ENCODE measurements at regions not wholly inside any gene's neighbourhood (a gene's known extent, or its start where the extent isn't known, plus 50 kb on each side); places are given as distances from the start of the nearest gene placed in this dataset.

DNA sequence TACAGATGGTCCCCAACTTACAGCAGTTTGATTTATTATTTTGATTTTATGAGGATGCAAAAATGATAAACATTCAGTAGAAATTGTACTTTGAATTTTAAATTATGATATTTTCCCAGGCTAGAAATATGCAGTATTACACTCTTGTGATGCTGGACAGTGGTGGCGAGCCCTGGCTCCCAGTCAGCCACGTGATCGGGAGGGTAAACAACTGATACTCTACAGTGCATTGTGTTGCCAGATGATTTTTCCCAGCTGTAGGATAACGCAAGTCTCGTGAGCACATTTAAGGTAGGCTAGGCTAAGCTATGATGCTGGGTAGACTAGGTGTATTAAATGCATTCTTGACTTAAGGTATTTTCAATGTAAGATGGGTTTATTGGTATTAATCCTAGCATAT is 865.2 kb downstream of the SORCS3 start:
- CTCF ChIA-PET: no interaction called here
- no TSS peak for BruUV-seq (replicated peaks)

DNA sequence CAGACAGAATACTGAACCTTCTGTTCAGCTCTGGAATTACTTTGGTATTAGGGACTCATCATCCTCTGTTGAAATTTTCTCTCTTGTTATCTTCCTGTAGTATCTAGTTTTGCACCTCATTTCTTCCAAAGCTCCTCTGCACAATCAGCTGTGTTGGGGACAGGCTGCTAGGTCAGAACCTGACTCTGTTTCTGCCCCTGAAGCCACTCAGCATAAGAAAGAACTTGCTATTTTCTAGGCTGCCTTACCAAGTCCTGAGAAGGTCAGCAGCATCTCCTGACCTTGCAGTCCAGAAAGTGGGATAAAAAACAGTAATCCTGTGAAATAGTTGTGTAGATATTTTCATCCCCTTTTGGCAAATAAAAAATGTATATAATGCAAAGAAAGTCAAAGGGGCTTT is 862.6 kb downstream of the SORCS3 start:
- H3K27me3 ChIP-seq (ENCODE audit: control insufficient read depth, insufficient read depth, low read length): no peaks in the 10 kb centered on the region
- no peak overlapping the region for H3K27ac ChIP-seq (ENCODE audit: low read length)
- BruUV-seq (replicated peaks): no TSS peak
- H3K4me3 ChIP-seq (ENCODE audit: low read depth in 2 of 2, low read length in 2 of 2): no peak overlapping the region
- in situ Hi-C loops (cut with HindIII; ENCODE audit: low pct_unique_long_range_greater_than_20kb, low sequenced_read_pairs): no loop called here
- TF ChIP-seq, protein P1, sequence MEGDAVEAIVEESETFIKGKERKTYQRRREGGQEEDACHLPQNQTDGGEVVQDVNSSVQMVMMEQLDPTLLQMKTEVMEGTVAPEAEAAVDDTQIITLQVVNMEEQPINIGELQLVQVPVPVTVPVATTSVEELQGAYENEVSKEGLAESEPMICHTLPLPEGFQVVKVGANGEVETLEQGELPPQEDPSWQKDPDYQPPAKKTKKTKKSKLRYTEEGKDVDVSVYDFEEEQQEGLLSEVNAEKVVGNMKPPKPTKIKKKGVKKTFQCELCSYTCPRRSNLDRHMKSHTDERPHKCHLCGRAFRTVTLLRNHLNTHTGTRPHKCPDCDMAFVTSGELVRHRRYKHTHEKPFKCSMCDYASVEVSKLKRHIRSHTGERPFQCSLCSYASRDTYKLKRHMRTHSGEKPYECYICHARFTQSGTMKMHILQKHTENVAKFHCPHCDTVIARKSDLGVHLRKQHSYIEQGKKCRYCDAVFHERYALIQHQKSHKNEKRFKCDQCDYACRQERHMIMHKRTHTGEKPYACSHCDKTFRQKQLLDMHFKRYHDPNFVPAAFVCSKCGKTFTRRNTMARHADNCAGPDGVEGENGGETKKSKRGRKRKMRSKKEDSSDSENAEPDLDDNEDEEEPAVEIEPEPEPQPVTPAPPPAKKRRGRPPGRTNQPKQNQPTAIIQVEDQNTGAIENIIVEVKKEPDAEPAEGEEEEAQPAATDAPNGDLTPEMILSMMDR (IDR thresholded peaks at IDR 0.05): no peak
- TF ChIP-seq POLR2AphosphoS5 (IDR thresholded peaks at IDR 0.05; ENCODE audit: low read depth, low read length): no peak
- TF ChIP-seq, protein P2, sequence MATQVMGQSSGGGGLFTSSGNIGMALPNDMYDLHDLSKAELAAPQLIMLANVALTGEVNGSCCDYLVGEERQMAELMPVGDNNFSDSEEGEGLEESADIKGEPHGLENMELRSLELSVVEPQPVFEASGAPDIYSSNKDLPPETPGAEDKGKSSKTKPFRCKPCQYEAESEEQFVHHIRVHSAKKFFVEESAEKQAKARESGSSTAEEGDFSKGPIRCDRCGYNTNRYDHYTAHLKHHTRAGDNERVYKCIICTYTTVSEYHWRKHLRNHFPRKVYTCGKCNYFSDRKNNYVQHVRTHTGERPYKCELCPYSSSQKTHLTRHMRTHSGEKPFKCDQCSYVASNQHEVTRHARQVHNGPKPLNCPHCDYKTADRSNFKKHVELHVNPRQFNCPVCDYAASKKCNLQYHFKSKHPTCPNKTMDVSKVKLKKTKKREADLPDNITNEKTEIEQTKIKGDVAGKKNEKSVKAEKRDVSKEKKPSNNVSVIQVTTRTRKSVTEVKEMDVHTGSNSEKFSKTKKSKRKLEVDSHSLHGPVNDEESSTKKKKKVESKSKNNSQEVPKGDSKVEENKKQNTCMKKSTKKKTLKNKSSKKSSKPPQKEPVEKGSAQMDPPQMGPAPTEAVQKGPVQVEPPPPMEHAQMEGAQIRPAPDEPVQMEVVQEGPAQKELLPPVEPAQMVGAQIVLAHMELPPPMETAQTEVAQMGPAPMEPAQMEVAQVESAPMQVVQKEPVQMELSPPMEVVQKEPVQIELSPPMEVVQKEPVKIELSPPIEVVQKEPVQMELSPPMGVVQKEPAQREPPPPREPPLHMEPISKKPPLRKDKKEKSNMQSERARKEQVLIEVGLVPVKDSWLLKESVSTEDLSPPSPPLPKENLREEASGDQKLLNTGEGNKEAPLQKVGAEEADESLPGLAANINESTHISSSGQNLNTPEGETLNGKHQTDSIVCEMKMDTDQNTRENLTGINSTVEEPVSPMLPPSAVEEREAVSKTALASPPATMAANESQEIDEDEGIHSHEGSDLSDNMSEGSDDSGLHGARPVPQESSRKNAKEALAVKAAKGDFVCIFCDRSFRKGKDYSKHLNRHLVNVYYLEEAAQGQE (IDR thresholded peaks at IDR 0.05; ENCODE audit: insufficient read depth in 1 of 2, low read depth in 2 of 2, low read length in 1 of 2): no peak
- no peak for TF ChIP-seq TCF7L2 (IDR thresholded peaks at IDR 0.05; ENCODE audit: low read depth, low read length)
- TF ChIP-seq SIN3A (IDR thresholded peaks at IDR 0.05; ENCODE audit: borderline replicate concordance, insufficient read depth, low read depth, low read length): no peak
- intact Hi-C loops (cut with micrococcal nuclease; ENCODE audit: unreplicated experiment): no loop called here
- CTCF ChIA-PET: no interaction called here
- POLR2A ChIA-PET: no interaction called here
- no peaks in the 10 kb centered on the region for H3K4me1 ChIP-seq (ENCODE audit: control insufficient read depth, insufficient read depth, low read length)
- ATAC-seq (no peak), DNase-seq (ENCODE audit: low read depth, low spot score) (no peak)
- no peaks in the 10 kb centered on the region for H3K36me3 ChIP-seq (ENCODE audit: control insufficient read depth, insufficient read depth, low read length)
- H3K9me3 ChIP-seq (ENCODE audit: control insufficient read depth, insufficient read depth, low read depth, low read length): no peaks in the 10 kb centered on the region

More for the DNA sequence above, 865.2 kb downstream of the SORCS3 start:
- intact Hi-C loops (cut with micrococcal nuclease; ENCODE audit: unreplicated experiment): no loop called here
- in situ Hi-C loops (cut with HindIII; ENCODE audit: low pct_unique_long_range_greater_than_20kb, low sequenced_read_pairs): no loop called here
- POLR2A ChIA-PET: no interaction called here
- Histone ChIP-seq H3K4me3 (ENCODE audit: low read depth in 2 of 2, low read length in 2 of 2) (no peak overlapping the region), H3K36me3 (ENCODE audit: control insufficient read depth, insufficient read depth, low read length) (no peaks in the 10 kb centered on the region), H3K4me1 (ENCODE audit: control insufficient read depth, insufficient read depth, low read length) (no peaks in the 10 kb centered on the region), H3K9me3 (ENCODE audit: control insufficient read depth, insufficient read depth, low read depth, low read length) (no peaks in the 10 kb centered on the region), H3K27me3 (ENCODE audit: control insufficient read depth, insufficient read depth, low read length) (no peaks in the 10 kb centered on the region), H3K27ac (ENCODE audit: low read length) (no peak overlapping the region)
- DNase-seq (ENCODE audit: low read depth, low spot score) (no peak), ATAC-seq (no peak)
- TF ChIP-seq, protein P2 (IDR thresholded peaks at IDR 0.05; ENCODE audit: insufficient read depth in 1 of 2, low read depth in 2 of 2, low read length in 1 of 2): no peak
- TF ChIP-seq TCF7L2 (IDR thresholded peaks at IDR 0.05; ENCODE audit: low read depth, low read length): no peak
- no peak for TF ChIP-seq POLR2AphosphoS5 (IDR thresholded peaks at IDR 0.05; ENCODE audit: low read depth, low read length)
- no peak for TF ChIP-seq SIN3A (IDR thresholded peaks at IDR 0.05; ENCODE audit: borderline replicate concordance, insufficient read depth, low read depth, low read length)
- TF ChIP-seq, protein P1 (IDR thresholded peaks at IDR 0.05): no peak

Measured in Panc1 (cell line).